ENCODE measurements at regions not wholly inside any gene's neighbourhood (a gene's known extent, or its start where the extent isn't known, plus 50 kb on each side); places are given as distances from the start of the nearest gene placed in this dataset.
"Not testable (repeated sequence)": the region's sequence is repeated elsewhere in the genome, so short reads cannot be mapped to it uniquely, and the experiment has no call there.

- no peak for DNase-seq
Measured at GRCh38 chr2:17355608-17356329, 162.5 kb downstream of the RAD51AP2 start.

- no peak for DNase-seq
Measured at GRCh38 chr2:17353263-17353662, 165.0 kb downstream of the RAD51AP2 start.

GRCh38 chr2:17342692-17343091 lies 175.5 kb downstream of the RAD51AP2 start:
- not testable (repeated sequence) for DNase-seq

- DNase-seq = no peak
Measured at GRCh38 chr2:17337507-17337906, 180.7 kb downstream of the RAD51AP2 start.

- DNase-seq = no peak
Measured at GRCh38 chr2:17336458-17336857, 181.8 kb downstream of the RAD51AP2 start.

- no peak for DNase-seq
Measured at GRCh38 chr2:17334300-17334699, 183.9 kb downstream of the RAD51AP2 start.

GRCh38 chr2:17331636-17332035 lies 186.6 kb downstream of the RAD51AP2 start:
- DNase-seq = no peak

- DNase-seq = no peak
Measured at GRCh38 chr2:17328161-17328560, 190.1 kb downstream of the RAD51AP2 start.

GRCh38 chr2:17327649-17328048 lies 190.6 kb downstream of the RAD51AP2 start:
- DNase-seq = no peak

GRCh38 chr2:17326717-17327116 lies 191.5 kb downstream of the RAD51AP2 start:
- no peak for DNase-seq

GRCh38 chr2:17323697-17324096 lies 194.5 kb downstream of the RAD51AP2 start:
- DNase-seq = no peak

- no peak for DNase-seq
Measured at GRCh38 chr2:17322461-17322860, 195.8 kb downstream of the RAD51AP2 start.

GRCh38 chr2:17319090-17319489 lies 199.2 kb downstream of the RAD51AP2 start:
- DNase-seq = no peak

GRCh38 chr2:17318013-17318412 lies 200.2 kb downstream of the RAD51AP2 start:
- DNase-seq = no peak

- DNase-seq = no peak
Measured at GRCh38 chr2:17317439-17317976, 200.7 kb downstream of the RAD51AP2 start.

- DNase-seq = no peak
Measured at GRCh38 chr2:17313261-17313660, 205.0 kb downstream of the RAD51AP2 start.

- DNase-seq = no peak
Measured at GRCh38 chr2:17311771-17312511, 206.3 kb downstream of the RAD51AP2 start.

- no peak for DNase-seq
Measured at GRCh38 chr2:17311106-17311619, 207.1 kb downstream of the RAD51AP2 start.

- DNase-seq = peak; percentile 62
Measured at GRCh38 chr2:17309741-17310339, 208.4 kb downstream of the RAD51AP2 start.

GRCh38 chr2:17309181-17309580 lies 209.1 kb downstream of the RAD51AP2 start:
- DNase-seq = no peak

- DNase-seq = no peak
Measured at GRCh38 chr2:17306706-17307105, 211.5 kb downstream of the RAD51AP2 start.

GRCh38 chr2:17306219-17306618 lies 212.0 kb downstream of the RAD51AP2 start:
- no peak for DNase-seq

GRCh38 chr2:17303521-17303920 lies 214.7 kb downstream of the RAD51AP2 start:
- DNase-seq = no peak

GRCh38 chr2:17303054-17303453 lies 215.2 kb downstream of the RAD51AP2 start:
- no peak for DNase-seq

All from NCI-H774 (cell line).